SK-N-SH (cell line): ENCODE measurements at regions not wholly inside any gene's neighbourhood (a gene's known extent, or its start where the extent isn't known, plus 50 kb on each side); places are given as distances from the start of the nearest gene placed in this dataset.
"Not testable (repeated sequence)": the region's sequence is repeated elsewhere in the genome, so short reads cannot be mapped to it uniquely, and the experiment has no call there.

Source experiments
- CTCF ChIA-PET: fragments of 300-600, 350-600 bp; formaldehyde crosslinking; extraction: SDS; loops from one replicate; lab custom pipeline; 2021; lab: Yijun Ruan, JAX
- POLR2A ChIA-PET: fragments of 350-600 bp; sonication (Branson Sonifier 250); formaldehyde crosslinking; extraction: SDS; loops from one replicate; lab custom pipeline; 2020; ENCODE audit warnings: antibody characterized with exemption, inconsistent platforms; lab: Yijun Ruan, JAX
- DNase-seq: peaks from one replicate; pipeline ENCODE4 v3.0.0; 2012
- H2AFZ ChIP-seq: fragments of 200-600 bp; sonication (generic); 2 replicates; pipeline ENCODE4 v1.8.1; 2016; ENCODE audit warnings: antibody characterized with exemption, mild to moderate bottlenecking, low read depth
- H3F3A ChIP-seq: fragments of 200-600 bp; sonication (generic); replicated peaks from 2 replicates; pipeline ENCODE3; 2016; ENCODE audit warnings: antibody characterized with exemption, mild to moderate bottlenecking; ENCODE audit not compliant: insufficient read depth
- H3K27ac ChIP-seq, 2 experiments: fragments of 200-500 bp in 1 of 2; fragments of 200-600 bp in 1 of 2; sonication (Bioruptor generic) in 1 of 2; sonication (generic), shearing (Covaris generic) in 1 of 2; 2 replicates each; pipeline versions ENCODE4 v1.5.1 to v1.6.1; 2014 to 2016; ENCODE audit warnings: low read depth in 2 of 2, inconsistent platforms in 1 of 2, low read length in 1 of 2, mild to moderate bottlenecking in 1 of 2, mixed read lengths in 1 of 2
- H3K27me3 ChIP-seq: fragments of 200-600 bp; sonication (generic), shearing (Covaris generic); 2 replicates; pipeline ENCODE4 v1.6.1; 2016; ENCODE audit warnings: mixed run types; ENCODE audit not compliant: insufficient read depth
- H3K36me3 ChIP-seq, 2 experiments: fragments of 200-500 bp in 1 of 2; fragments of 200-600 bp in 1 of 2; sonication (Bioruptor generic) in 1 of 2; sonication (generic) in 1 of 2; replicated peaks in 1 of 2; 2 replicates each; pipeline versions ENCODE3 to v1.5.1; 2014 to 2016; ENCODE audit warnings: low read length in 1 of 2, mild to moderate bottlenecking in 1 of 2; ENCODE audit not compliant: insufficient read depth in 2 of 2, control insufficient read depth in 1 of 2
- H3K4me1 ChIP-seq, 2 experiments: fragments of 200-500 bp in 1 of 2; fragments of 200-600 bp in 1 of 2; sonication (Bioruptor generic) in 1 of 2; sonication (generic), shearing (Covaris generic) in 1 of 2; 2 replicates each; pipeline versions ENCODE4 v1.5.1 to v1.6.1; 2014 to 2016; ENCODE audit warnings: low read depth in 1 of 2, low read length in 1 of 2, mixed run types in 1 of 2; ENCODE audit not compliant: insufficient read depth in 2 of 2, control insufficient read depth in 1 of 2
- H3K4me2 ChIP-seq: fragments of 200-600 bp; sonication (generic), shearing (Covaris generic); 2 replicates; pipeline ENCODE4 v1.6.1; 2017; ENCODE audit warnings: mixed run types
- H3K4me3 ChIP-seq, 2 experiments: fragments of 200-500 bp in 1 of 2; fragments of 200-600 bp in 1 of 2; sonication (Bioruptor generic) in 1 of 2; sonication (generic), shearing (Covaris generic) in 1 of 2; 2 replicates each; pipeline versions ENCODE4 v1.5.1 to v1.8.1; 2014 to 2016; ENCODE audit warnings: low read depth in 2 of 2, inconsistent platforms in 1 of 2, low read length in 1 of 2, mild to moderate bottlenecking in 1 of 2, mixed read lengths in 1 of 2, moderate library complexity in 1 of 2
- H3K79me2 ChIP-seq: fragments of 200-600 bp; sonication (generic); 2 replicates; pipeline ENCODE4 v1.8.1; 2017; ENCODE audit warnings: mild to moderate bottlenecking; ENCODE audit not compliant: insufficient read depth
- H3K9ac ChIP-seq: fragments of 200-600 bp; sonication (generic); 2 replicates; pipeline ENCODE4 v1.6.1; 2017; ENCODE audit warnings: mixed run types
- H3K9me2 ChIP-seq: fragments of 200-600 bp; sonication (generic); 2 replicates; pipeline ENCODE4 v1.6.1; 2017; ENCODE audit warnings: mixed run types
- H3K9me3 ChIP-seq: fragments of 200-600 bp; sonication (generic); 2 replicates; pipeline ENCODE4 v1.6.1; 2017; ENCODE audit warnings: mixed run types, mild to moderate bottlenecking, moderate library complexity
- H4K20me1 ChIP-seq: fragments of 200-600 bp; sonication (generic); 2 replicates; pipeline ENCODE4 v1.6.1; 2017; ENCODE audit warnings: mild to moderate bottlenecking, mixed run types; ENCODE audit not compliant: insufficient read depth
- CHD2 ChIP-seq: fragments of 150-350 bp; IDR thresholded peaks from 2 replicates; pipeline ENCODE4 v1.6.1; 2018; ENCODE audit warnings: low read length; ENCODE audit not compliant: partially characterized antibody
- GABPA ChIP-seq: IDR thresholded peaks from 2 replicates; pipeline ENCODE4 v1.4.0; 2012; ENCODE audit warnings: low read depth, mild to moderate bottlenecking
- GATA2 ChIP-seq: sonication (generic); formaldehyde crosslinking; IDR thresholded peaks from 2 replicates; pipeline ENCODE4 v1.5.0; 2020; ENCODE audit warnings: mild to moderate bottlenecking, missing genetic modification reagents
- JUND ChIP-seq: IDR thresholded peaks from 2 replicates; pipeline ENCODE4 v1.4.0; 2012
- MAX ChIP-seq: IDR thresholded peaks from 2 replicates; pipeline ENCODE4 v1.4.0; 2012; ENCODE audit warnings: low read depth
- NRF1 ChIP-seq: IDR thresholded peaks from 2 replicates; pipeline ENCODE4 v1.6.1; 2012; ENCODE audit warnings: low read depth, mild to moderate bottlenecking, low read length
- PBX3 ChIP-seq: IDR thresholded peaks from 2 replicates; pipeline ENCODE4; 2012
- TCF12 ChIP-seq: IDR thresholded peaks from 2 replicates; pipeline ENCODE4 v1.4.0; 2012
- WGBS: methylation state at CpG from one replicate; pipeline ENCODE4 v1.1.6; 2017; ENCODE audit warnings: low lambda C conversion rate; 5-methylcytosine and 5-hydroxymethylcytosine counted together
- TF ChIP-seq, protein P1 (sequence below): fragments of 150-350 bp; IDR thresholded peaks from 2 replicates; pipeline ENCODE4 v1.6.1; 2017; ENCODE audit warnings: antibody characterized with exemption, low read length, low read depth, borderline replicate concordance

DNA sequence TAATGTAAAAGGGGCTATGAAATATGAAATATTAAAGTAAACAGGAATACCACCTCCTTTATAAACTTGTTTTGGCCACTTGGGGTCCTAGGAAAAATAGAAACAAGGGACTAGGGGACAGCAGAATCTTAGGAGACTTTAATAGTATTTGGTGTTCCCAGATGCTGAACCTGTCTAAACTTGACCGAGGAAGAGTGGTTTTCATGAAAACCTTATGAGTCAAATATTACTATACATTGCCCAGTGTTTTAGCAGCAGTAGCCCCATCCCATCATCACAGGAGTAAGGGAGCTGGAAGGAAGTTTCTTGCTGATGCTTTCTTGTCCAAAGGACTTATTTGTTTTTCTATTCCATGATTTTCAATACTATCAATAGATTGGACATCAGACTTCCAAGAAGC, 177.5 kb upstream of the CAND1 start:
- POLR2A ChIA-PET, result no interaction called here
- no peak overlapping the region for H3K9ac ChIP-seq
- DNase-seq, result no peak
- H3K4me3 ChIP-seq, result no peak overlapping the region
- TF ChIP-seq TCF12 (no peak), GATA2 (CRISPR knock-in tag) (no peak), PBX3 (no peak), GABPA (no peak)
- no peak overlapping the region for H2AFZ ChIP-seq
- H4K20me1 ChIP-seq, result no peaks in the 10 kb centered on the region
- H3K4me2 ChIP-seq, result no peak overlapping the region
- no peaks in the 10 kb centered on the region for H3K27me3 ChIP-seq
- H3K79me2 ChIP-seq, result no peaks in the 10 kb centered on the region
- no peaks in the 10 kb centered on the region for H3F3A ChIP-seq
- H3K9me3 ChIP-seq, result no peaks in the 10 kb centered on the region
- H3K27ac ChIP-seq, result no peak overlapping the region
- CTCF ChIA-PET, result no interaction called here
- no peaks in the 10 kb centered on the region for H3K4me1 ChIP-seq
- H3K9me2 ChIP-seq, result no peaks in the 10 kb centered on the region
- H3K36me3 ChIP-seq, result no peaks in the 10 kb centered on the region
- WGBS, result 23% methylated on average over 1 of the region's 1 CpG

DNA sequence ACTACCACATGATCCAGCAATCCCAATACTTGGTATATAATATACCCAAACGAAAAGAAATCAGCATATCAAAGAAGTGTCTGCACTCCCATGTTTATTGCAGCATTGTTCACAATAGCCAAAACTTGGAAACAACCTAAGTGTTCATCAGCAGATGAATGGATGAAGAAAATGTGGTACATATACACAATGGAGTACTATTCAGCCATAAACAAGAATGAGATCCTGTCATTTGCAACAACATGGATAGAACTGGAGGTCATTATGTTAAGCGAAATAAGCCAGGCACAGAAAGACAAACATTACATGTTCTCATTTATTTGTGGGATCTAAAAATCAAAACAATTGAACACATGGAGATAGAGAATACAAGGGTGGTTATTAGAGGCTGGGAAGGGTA, 176.2 kb upstream of the CAND1 start:
- H3K36me3 ChIP-seq, H3K4me3 ChIP-seq, H3K27me3 ChIP-seq, H3K9ac ChIP-seq, H3K27ac ChIP-seq, CTCF ChIA-PET, H3F3A ChIP-seq, H3K9me3 ChIP-seq, H4K20me1 ChIP-seq, H3K4me2 ChIP-seq, DNase-seq, H3K9me2 ChIP-seq, POLR2A ChIA-PET, H3K79me2 ChIP-seq, H2AFZ ChIP-seq, H3K4me1 ChIP-seq: not testable (repeated sequence)
- 0% methylated on average over 2 of the region's 2 CpGs for WGBS

DNA sequence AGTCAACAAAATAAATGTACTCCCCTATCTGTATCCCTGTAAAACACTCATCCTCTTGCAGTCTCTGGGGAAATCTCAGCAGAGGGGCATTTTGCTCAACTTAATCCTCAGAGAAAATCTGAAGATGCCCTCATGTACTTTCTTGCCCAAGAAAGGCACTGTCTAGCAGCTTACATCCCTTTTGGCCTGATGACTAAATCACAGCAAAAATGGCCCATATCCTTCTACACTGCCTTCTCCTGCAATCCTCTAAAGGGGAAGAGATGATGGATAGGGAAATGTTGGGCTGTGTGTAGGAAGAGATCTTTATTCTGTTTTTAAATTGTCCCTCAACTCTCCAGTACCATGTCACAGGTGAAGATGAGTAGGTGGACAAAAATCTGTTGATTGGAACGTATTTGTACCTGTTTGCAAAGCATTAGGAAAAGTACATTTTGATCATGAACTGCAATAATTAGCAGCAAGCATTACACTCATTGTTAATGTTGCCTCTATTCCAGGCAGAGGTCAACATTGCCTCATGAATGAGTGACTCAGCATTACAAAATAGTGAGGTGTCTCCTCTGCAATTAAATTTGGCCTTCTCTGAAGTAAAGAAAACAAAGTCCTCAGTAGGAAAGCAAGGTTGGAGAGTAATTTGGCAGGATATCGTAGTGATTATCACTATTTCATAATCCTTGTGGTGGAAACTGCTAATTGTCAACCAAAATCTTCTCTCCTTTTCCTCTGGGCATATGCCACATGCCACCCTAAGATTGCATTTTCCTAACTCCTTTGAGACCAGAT, 172.4 kb upstream of the CAND1 start:
- TF ChIP-seq CHD2, result no peak
- TF ChIP-seq NRF1, result no peak
- TF ChIP-seq JUND, result no peak
- TF ChIP-seq MAX, result no peak
- TF ChIP-seq, protein P1, sequence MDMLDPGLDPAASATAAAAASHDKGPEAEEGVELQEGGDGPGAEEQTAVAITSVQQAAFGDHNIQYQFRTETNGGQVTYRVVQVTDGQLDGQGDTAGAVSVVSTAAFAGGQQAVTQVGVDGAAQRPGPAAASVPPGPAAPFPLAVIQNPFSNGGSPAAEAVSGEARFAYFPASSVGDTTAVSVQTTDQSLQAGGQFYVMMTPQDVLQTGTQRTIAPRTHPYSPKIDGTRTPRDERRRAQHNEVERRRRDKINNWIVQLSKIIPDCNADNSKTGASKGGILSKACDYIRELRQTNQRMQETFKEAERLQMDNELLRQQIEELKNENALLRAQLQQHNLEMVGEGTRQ, result no peak
- no peak overlapping the region for H3K27ac ChIP-seq
- no peaks in the 10 kb centered on the region for H3K79me2 ChIP-seq
- no peaks in the 10 kb centered on the region for H3K27me3 ChIP-seq
- CTCF ChIA-PET, result no interaction called here
- no peaks in the 10 kb centered on the region for H3K9me3 ChIP-seq
- H3K4me3 ChIP-seq, result no peak overlapping the region
- no peak for DNase-seq
- H3K9ac ChIP-seq, result no peak overlapping the region
- POLR2A ChIA-PET, result no interaction called here
- WGBS, result 6% methylated on average over 2 of the region's 2 CpGs
- no peaks in the 10 kb centered on the region for H3F3A ChIP-seq
- no peaks in the 10 kb centered on the region for H3K9me2 ChIP-seq
- no peaks in the 10 kb centered on the region for H3K4me1 ChIP-seq
- H3K36me3 ChIP-seq, result no peaks in the 10 kb centered on the region
- H3K4me2 ChIP-seq, result no peak overlapping the region
- no peak overlapping the region for H2AFZ ChIP-seq
- no peaks in the 10 kb centered on the region for H4K20me1 ChIP-seq
